Progenitor cell of endocrine pancreas (in vitro differentiated cells): ENCODE measurements at regions not wholly inside any gene's neighbourhood (a gene's known extent, or its start where the extent isn't known, plus 50 kb on each side); places are given as distances from the start of the nearest gene placed in this dataset.

ENCODE experiments used
- DNase-seq: peaks from one replicate; pipeline ENCODE4 v3.0.0; 2021; ENCODE audit warnings: low spot score; ENCODE audit not compliant: unreplicated experiment
- H3K27ac Mint-ChIP-seq: 2 replicates; pipeline ENCODE4 v1.8.0; 2021; ENCODE audit warnings: mild to moderate bottlenecking, moderate library complexity, mixed read lengths
- H3K27me3 Mint-ChIP-seq: 2 replicates; pipeline ENCODE4 v1.8.0; 2021; ENCODE audit warnings: mixed read lengths
- H3K36me3 Mint-ChIP-seq: 2 replicates; pipeline ENCODE4 v1.8.0; 2022; ENCODE audit warnings: mixed read lengths; ENCODE audit not compliant: insufficient read depth
- H3K4me1 Mint-ChIP-seq: 2 replicates; pipeline ENCODE4 v1.8.0; 2021; ENCODE audit warnings: low read depth, mixed read lengths
- H3K4me3 Mint-ChIP-seq: 2 replicates; pipeline ENCODE4 v1.8.0; 2021; ENCODE audit warnings: low read depth, mild to moderate bottlenecking, moderate library complexity, mixed read lengths
- H3K9me3 Mint-ChIP-seq: 2 replicates; pipeline ENCODE4 v1.8.0; 2021; ENCODE audit warnings: low read depth, mixed read lengths
- CTCF ChIP-seq: fragments of 200-600 bp; sonication (generic); IDR thresholded peaks from one replicate; pipeline ENCODE4 v1.5.0; 2021; ENCODE audit warnings: antibody characterized with exemption, mild to moderate bottlenecking; ENCODE audit not compliant: unreplicated experiment

GRCh38 chr4:24266951-24267722 lies 317.2 kb downstream of the DHX15 start:
- no peak overlapping the region for H3K27ac Mint-ChIP-seq
- H3K4me1 Mint-ChIP-seq: no peaks in the 10 kb centered on the region
- no peak overlapping the region for H3K4me3 Mint-ChIP-seq
- no peaks in the 10 kb centered on the region for H3K9me3 Mint-ChIP-seq
- no peak for TF ChIP-seq CTCF
- H3K36me3 Mint-ChIP-seq: no peaks in the 10 kb centered on the region
- H3K27me3 Mint-ChIP-seq: peaks cover 9% of the 10 kb centered on the region
- no peak for DNase-seq

GRCh38 chr4:24265989-24266388 lies 318.4 kb downstream of the DHX15 start:
- peaks cover 12% of the 10 kb centered on the region for H3K27me3 Mint-ChIP-seq
- no peak for TF ChIP-seq CTCF
- DNase-seq: no peak
- H3K9me3 Mint-ChIP-seq: no peaks in the 10 kb centered on the region
- no peaks in the 10 kb centered on the region for H3K36me3 Mint-ChIP-seq
- H3K4me1 Mint-ChIP-seq: no peaks in the 10 kb centered on the region
- H3K27ac Mint-ChIP-seq: no peak overlapping the region
- H3K4me3 Mint-ChIP-seq: no peak overlapping the region

GRCh38 chr4:24262616-24263015 lies 321.7 kb downstream of the DHX15 start:
- DNase-seq: no peak
- TF ChIP-seq CTCF: no peak
- no peaks in the 10 kb centered on the region for H3K9me3 Mint-ChIP-seq
- H3K4me3 Mint-ChIP-seq: no peak overlapping the region
- H3K27ac Mint-ChIP-seq: no peak overlapping the region
- H3K4me1 Mint-ChIP-seq: no peaks in the 10 kb centered on the region
- no peaks in the 10 kb centered on the region for H3K36me3 Mint-ChIP-seq
- H3K27me3 Mint-ChIP-seq: peaks cover 15% of the 10 kb centered on the region

- Mint-ChIP-seq H3K36me3 (no peaks in the 10 kb centered on the region), H3K9me3 (no peaks in the 10 kb centered on the region), H3K4me1 (no peaks in the 10 kb centered on the region), H3K27ac (no peak overlapping the region), H3K4me3 (no peak overlapping the region), H3K27me3 (peaks cover 13% of the 10 kb centered on the region)
- DNase-seq: no peak
- TF ChIP-seq CTCF: no peak
Measured at GRCh38 chr4:24262084-24262483, 322.3 kb downstream of the DHX15 start.

GRCh38 chr4:24260923-24261564 lies 323.3 kb downstream of the DHX15 start:
- Mint-ChIP-seq H3K27me3 (peaks cover 14% of the 10 kb centered on the region), H3K27ac (no peak overlapping the region), H3K36me3 (no peaks in the 10 kb centered on the region), H3K9me3 (no peaks in the 10 kb centered on the region), H3K4me3 (no peak overlapping the region), H3K4me1 (no peaks in the 10 kb centered on the region)
- no peak for TF ChIP-seq CTCF
- DNase-seq: no peak
